ENCODE measurements at regions not wholly inside any gene's neighbourhood (a gene's known extent, or its start where the extent isn't known, plus 50 kb on each side); places are given as distances from the start of the nearest gene placed in this dataset.
"Not testable (repeated sequence)": the region's sequence is repeated elsewhere in the genome, so short reads cannot be mapped to it uniquely, and the experiment has no call there.

DNA sequence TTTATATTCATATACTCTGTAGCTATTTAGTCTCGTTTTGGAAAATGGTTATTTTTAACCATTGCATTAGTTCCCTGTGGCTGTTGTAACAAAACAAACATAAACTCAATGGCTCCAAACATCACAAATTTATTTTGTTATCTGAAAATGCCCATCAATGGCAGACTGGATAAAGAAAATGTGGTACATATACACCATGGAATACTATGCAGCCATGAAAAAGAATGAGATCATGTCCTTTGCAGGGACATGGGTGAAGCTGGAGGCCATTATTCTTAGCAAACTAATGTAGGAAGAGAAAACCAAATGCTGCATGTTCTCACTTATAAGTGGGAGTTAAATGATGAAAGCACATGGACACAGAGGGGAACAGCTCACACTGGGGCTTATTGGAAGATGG lies 938.7 kb downstream of the NLGN4X start:
- not testable (repeated sequence) for H3K27ac ChIP-seq; DNase-seq (ENCODE audit: low read depth in 1 of 2, low spot score in 2 of 2); H3K36me3 ChIP-seq; H3K27me3 ChIP-seq (replicated peaks); H3K4me3 ChIP-seq; H3K4me1 ChIP-seq (replicated peaks); H3K9me3 ChIP-seq (replicated peaks)

- Histone ChIP-seq H3K9me3 (replicated peaks) (no peaks in the 10 kb centered on the region), H3K4me1 (replicated peaks) (no peaks in the 10 kb centered on the region), H3K36me3 (no peaks in the 10 kb centered on the region), H3K27me3 (replicated peaks) (no peaks in the 10 kb centered on the region), H3K27ac (no peak overlapping the region), H3K4me3 (no peak overlapping the region)
- no peak for DNase-seq (ENCODE audit: low read depth in 1 of 2, low spot score in 2 of 2)
These were observed 949.8 kb downstream of the NLGN4X start for GRCh38 chrX:5278908-5279307.

DNA sequence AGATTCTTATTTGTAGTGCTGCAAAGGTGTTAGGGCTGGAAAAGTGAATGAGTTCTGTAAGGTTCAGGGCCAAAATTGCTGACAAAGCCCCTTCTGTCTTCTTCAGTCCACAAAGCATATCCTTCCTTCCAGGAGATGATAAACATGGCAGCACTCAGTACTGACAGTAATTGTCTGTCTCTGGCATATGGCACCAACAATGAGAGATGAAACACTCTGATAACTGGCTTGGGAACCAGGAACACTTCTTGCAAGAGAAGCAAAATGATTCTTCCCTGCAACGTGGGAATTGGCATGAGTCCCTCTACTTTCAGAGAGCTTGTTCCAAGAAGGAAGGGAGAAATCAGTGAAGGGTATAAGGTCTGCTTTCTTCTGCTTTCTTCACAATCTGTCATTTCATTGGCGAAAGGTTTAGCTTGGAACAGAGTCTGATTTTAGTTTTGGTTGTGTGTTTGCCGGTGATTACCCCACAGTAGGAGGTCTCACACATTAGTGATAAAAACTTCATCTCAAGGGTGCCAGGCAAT lies 963.3 kb downstream of the NLGN4X start:
- Histone ChIP-seq H3K27ac (no peak overlapping the region), H3K9me3 (replicated peaks) (no peaks in the 10 kb centered on the region), H3K4me1 (replicated peaks) (no peaks in the 10 kb centered on the region), H3K4me3 (no peak overlapping the region), H3K27me3 (replicated peaks) (no peaks in the 10 kb centered on the region), H3K36me3 (no peaks in the 10 kb centered on the region)
- DNase-seq (ENCODE audit: low read depth in 1 of 2, low spot score in 2 of 2) = no peak

- Histone ChIP-seq H3K4me3 (no peak overlapping the region), H3K27ac (no peak overlapping the region), H3K27me3 (replicated peaks) (no peaks in the 10 kb centered on the region), H3K4me1 (replicated peaks) (no peaks in the 10 kb centered on the region), H3K36me3 (no peaks in the 10 kb centered on the region), H3K9me3 (replicated peaks) (no peaks in the 10 kb centered on the region)
- no peak for DNase-seq (ENCODE audit: low read depth in 1 of 2, low spot score in 2 of 2)
These were observed 978.6 kb downstream of the NLGN4X start for GRCh38 chrX:5250106-5250505.

- no peaks in the 10 kb centered on the region for H3K4me1 ChIP-seq (replicated peaks)
- no peaks in the 10 kb centered on the region for H3K9me3 ChIP-seq (replicated peaks)
- no peaks in the 10 kb centered on the region for H3K27me3 ChIP-seq (replicated peaks)
- H3K36me3 ChIP-seq = no peaks in the 10 kb centered on the region
- no peak for DNase-seq (ENCODE audit: low read depth in 1 of 2, low spot score in 2 of 2)
- H3K4me3 ChIP-seq = no peak overlapping the region
- H3K27ac ChIP-seq = no peak overlapping the region
These were observed 986.4 kb downstream of the NLGN4X start for GRCh38 chrX:5242091-5242790.

DNA sequence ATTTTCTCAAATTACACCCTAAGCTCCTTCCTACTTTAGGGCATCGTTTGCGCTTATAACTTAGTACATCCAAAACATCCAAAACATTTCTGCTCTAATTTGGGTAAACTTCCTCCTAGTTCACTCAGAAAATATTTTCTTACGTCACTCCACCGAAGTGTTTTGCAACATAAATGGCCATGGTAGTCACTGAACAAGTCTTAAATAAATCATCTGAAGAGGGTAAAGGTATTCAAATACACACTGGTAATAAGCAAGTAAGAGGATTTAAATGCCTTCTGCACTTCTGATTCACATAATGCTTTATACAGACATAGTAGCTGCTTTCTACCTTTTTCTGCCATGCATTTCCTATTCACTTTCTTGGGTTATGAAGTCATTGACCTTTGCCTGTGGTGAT lies 991.9 kb downstream of the NLGN4X start:
- DNase-seq (ENCODE audit: low read depth in 1 of 2, low spot score in 2 of 2) = no peak
- no peak overlapping the region for H3K4me3 ChIP-seq

DNA sequence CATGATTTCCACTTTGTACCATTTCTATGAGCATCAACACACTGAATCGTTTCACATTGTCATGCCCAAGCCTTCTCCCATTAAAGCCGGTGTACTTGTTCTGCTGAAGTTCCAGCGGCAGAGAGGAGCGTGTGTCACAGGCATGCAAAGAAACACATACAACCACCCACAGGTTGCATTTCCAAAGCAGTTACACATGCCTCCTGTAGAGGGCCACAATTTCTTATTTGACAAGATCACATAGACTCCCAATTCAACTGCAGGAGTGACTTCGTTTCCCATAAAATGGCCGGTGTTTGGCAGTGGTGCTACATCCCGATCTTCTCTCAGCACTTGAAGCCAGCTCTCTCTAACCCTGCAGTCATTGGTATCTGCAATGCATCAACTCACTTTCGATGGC lies 992.6 kb downstream of the NLGN4X start:
- no peaks in the 10 kb centered on the region for H3K4me1 ChIP-seq (replicated peaks)
- no peak for DNase-seq (ENCODE audit: low read depth in 1 of 2, low spot score in 2 of 2)
- H3K27ac ChIP-seq = no peak overlapping the region
- no peaks in the 10 kb centered on the region for H3K27me3 ChIP-seq (replicated peaks)
- H3K36me3 ChIP-seq = no peaks in the 10 kb centered on the region
- H3K4me3 ChIP-seq = no peak overlapping the region
- H3K9me3 ChIP-seq (replicated peaks) = no peaks in the 10 kb centered on the region

More for the DNA sequence above, 991.9 kb downstream of the NLGN4X start:
- no peaks in the 10 kb centered on the region for H3K9me3 ChIP-seq (replicated peaks)
- H3K4me1 ChIP-seq (replicated peaks) = no peaks in the 10 kb centered on the region
- no peaks in the 10 kb centered on the region for H3K27me3 ChIP-seq (replicated peaks)
- no peak overlapping the region for H3K27ac ChIP-seq
- H3K36me3 ChIP-seq = no peaks in the 10 kb centered on the region

GRCh38 chrX:5233830-5234229 lies 994.8 kb downstream of the NLGN4X start:
- Histone ChIP-seq H3K36me3 (no peaks in the 10 kb centered on the region), H3K4me3 (no peak overlapping the region), H3K27me3 (replicated peaks) (no peaks in the 10 kb centered on the region), H3K27ac (no peak overlapping the region), H3K4me1 (replicated peaks) (no peaks in the 10 kb centered on the region), H3K9me3 (replicated peaks) (no peaks in the 10 kb centered on the region)
- DNase-seq (ENCODE audit: low read depth in 1 of 2, low spot score in 2 of 2) = no peak

- Histone ChIP-seq H3K4me1 (replicated peaks) (no peaks in the 10 kb centered on the region), H3K4me3 (no peak overlapping the region), H3K36me3 (no peaks in the 10 kb centered on the region), H3K27me3 (replicated peaks) (no peaks in the 10 kb centered on the region), H3K9me3 (replicated peaks) (no peaks in the 10 kb centered on the region), H3K27ac (no peak overlapping the region)
- DNase-seq (ENCODE audit: low read depth in 1 of 2, low spot score in 2 of 2) = no peak
These were observed 1008.2 kb downstream of the NLGN4X start for GRCh38 chrX:5220421-5220820.

GRCh38 chrX:5194806-5195205 lies 1033.9 kb downstream of the NLGN4X start:
- no peaks in the 10 kb centered on the region for H3K4me1 ChIP-seq (replicated peaks)
- DNase-seq (ENCODE audit: low read depth in 1 of 2, low spot score in 2 of 2) = no peak
- H3K9me3 ChIP-seq (replicated peaks) = no peaks in the 10 kb centered on the region

DNA sequence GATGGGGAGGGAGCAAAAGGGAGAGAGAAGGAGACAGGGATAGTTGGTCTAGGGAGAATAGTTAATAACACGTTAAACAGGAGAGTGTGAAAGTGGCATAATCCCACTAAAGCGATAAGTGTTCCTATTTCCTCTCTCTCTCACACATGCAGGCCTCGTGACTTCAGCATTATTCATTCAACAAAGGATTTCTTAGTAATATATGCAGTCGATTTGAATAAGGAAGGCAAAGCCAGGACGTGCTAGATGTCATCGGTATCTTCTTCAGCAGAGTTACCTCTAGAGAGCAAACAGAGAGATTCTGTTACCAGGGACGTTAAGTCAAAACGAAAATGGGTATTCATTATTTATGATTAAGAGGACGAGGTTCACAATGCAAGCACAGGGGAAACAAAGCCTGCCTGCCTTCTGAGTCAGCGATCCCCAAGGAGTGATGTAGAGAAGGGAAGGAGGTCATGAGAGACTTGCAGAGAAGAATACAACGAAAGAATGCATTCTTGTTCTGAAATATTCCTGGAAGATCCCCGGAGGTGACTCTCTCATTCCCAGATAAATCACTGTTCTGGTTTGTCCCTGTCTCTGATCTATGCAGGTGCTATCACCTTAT lies 1048.4 kb downstream of the NLGN4X start:
- H3K4me1 ChIP-seq (replicated peaks) = no peaks in the 10 kb centered on the region
- no peak for DNase-seq (ENCODE audit: low read depth in 1 of 2, low spot score in 2 of 2)
- no peak overlapping the region for H3K27ac ChIP-seq
- H3K9me3 ChIP-seq (replicated peaks) = no peaks in the 10 kb centered on the region
- no peak overlapping the region for H3K4me3 ChIP-seq
- no peaks in the 10 kb centered on the region for H3K27me3 ChIP-seq (replicated peaks)
- H3K36me3 ChIP-seq = no peaks in the 10 kb centered on the region

More at GRCh38 chrX:5194806-5195205, 1033.9 kb downstream of the NLGN4X start:
- Histone ChIP-seq H3K4me3 (no peak overlapping the region), H3K36me3 (no peaks in the 10 kb centered on the region), H3K27me3 (replicated peaks) (no peaks in the 10 kb centered on the region), H3K27ac (no peak overlapping the region)

DNA sequence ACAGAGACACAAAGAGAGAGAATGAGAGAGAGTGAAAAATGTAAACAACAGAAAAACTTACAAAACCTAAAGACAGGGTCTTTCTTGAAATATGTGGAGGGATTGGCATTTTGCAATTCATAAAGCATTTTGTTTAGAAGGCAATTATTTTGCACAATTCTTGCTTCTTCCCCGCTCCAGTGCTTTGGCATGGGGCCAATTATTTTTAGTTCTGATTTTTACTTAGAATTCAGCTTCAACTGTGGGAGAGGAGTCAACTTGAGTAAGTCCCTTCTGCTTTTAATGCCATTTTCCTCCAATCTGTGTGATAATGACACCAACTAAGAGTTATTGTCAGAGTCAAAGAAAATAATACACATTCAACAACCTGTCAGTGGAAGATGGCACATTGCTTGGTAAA lies 1051.9 kb downstream of the NLGN4X start:
- Histone ChIP-seq H3K27me3 (replicated peaks) (no peaks in the 10 kb centered on the region), H3K27ac (no peak overlapping the region), H3K4me1 (replicated peaks) (no peaks in the 10 kb centered on the region), H3K36me3 (no peaks in the 10 kb centered on the region), H3K4me3 (no peak overlapping the region), H3K9me3 (replicated peaks) (no peaks in the 10 kb centered on the region)
- DNase-seq (ENCODE audit: low read depth in 1 of 2, low spot score in 2 of 2) = no peak

DNA sequence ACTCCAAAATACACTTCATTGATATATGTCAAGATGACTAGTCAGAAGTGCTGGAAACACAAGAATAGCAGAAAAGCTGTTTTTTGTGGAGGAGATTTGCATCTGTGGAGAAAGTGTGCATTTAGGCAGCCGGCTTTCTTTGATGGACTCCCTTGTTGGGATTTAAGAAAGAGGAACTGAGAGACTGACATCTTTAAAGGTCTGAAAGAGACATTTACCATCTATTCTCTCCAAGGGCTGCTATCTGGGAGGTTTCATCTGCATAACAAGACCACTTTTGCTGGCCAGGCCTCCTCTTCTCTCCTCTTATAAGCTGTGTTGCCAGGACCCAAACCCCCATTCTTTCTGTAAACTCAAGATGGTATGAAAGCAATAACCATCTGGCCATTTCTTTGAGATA lies 1065.0 kb downstream of the NLGN4X start:
- DNase-seq (ENCODE audit: low read depth in 1 of 2, low spot score in 2 of 2) = no peak
- H3K27ac ChIP-seq = no peak overlapping the region
- no peaks in the 10 kb centered on the region for H3K27me3 ChIP-seq (replicated peaks)
- H3K9me3 ChIP-seq (replicated peaks) = no peaks in the 10 kb centered on the region
- no peaks in the 10 kb centered on the region for H3K36me3 ChIP-seq
- no peak overlapping the region for H3K4me3 ChIP-seq
- H3K4me1 ChIP-seq (replicated peaks) = no peaks in the 10 kb centered on the region

DNA sequence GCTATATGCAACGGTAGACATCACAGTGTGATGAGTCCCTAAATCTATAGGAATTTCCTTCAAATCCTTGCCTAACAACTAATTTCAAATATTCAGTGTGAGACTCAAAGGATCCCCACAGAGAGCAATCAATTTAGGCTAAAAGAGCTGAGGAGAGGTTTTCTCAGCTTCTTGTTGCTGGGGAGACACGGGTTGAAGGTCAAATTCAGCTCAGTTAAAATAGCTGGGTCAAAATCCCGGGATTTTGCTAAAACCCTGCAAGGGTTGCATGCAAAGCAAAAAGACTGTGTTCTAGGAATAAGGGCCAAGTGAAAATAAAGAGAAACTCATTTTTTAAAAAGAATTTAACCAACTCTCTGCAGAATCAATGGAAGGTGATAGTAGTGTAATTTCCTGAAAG lies 1073.4 kb downstream of the NLGN4X start:
- H3K36me3 ChIP-seq = no peaks in the 10 kb centered on the region
- DNase-seq (ENCODE audit: low read depth in 1 of 2, low spot score in 2 of 2) = no peak
- no peak overlapping the region for H3K4me3 ChIP-seq

More for the DNA sequence above, 1073.4 kb downstream of the NLGN4X start:
- Histone ChIP-seq H3K4me1 (replicated peaks) (no peaks in the 10 kb centered on the region), H3K27me3 (replicated peaks) (no peaks in the 10 kb centered on the region), H3K27ac (no peak overlapping the region), H3K9me3 (replicated peaks) (no peaks in the 10 kb centered on the region)

Measured in SJSA1 (cell line).